ENCODE measurements at regions not wholly inside any gene's neighbourhood (a gene's known extent, or its start where the extent isn't known, plus 50 kb on each side); places are given as distances from the start of the nearest gene placed in this dataset.

DNA sequence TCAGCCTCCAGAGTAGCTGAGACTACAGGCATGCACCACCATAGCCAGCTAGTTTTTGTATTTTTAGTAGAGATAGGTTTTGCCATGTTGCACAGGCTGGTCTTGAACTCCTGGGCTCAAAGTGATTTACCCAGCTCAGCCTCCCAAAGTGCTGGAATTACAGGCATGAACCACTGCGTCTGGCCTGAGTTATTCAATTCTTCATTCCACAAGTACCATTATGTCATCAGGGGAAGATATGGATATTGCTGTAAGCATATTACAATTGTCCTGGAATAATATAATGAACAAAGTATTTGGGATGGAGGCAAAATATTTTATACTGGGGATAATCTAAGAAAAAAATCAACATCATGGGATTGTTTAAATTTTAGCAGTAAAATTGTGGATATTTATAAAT lies 646.0 kb upstream of the SLITRK6 start:
- no peak for DNase-seq (ENCODE audit: low read depth)
- no peak for TF ChIP-seq CTCF (IDR thresholded peaks at IDR 0.05; ENCODE audit: insufficient read depth, low read depth, low read length, missing control alignments)
- no peak overlapping the region for H3K4me3 ChIP-seq (ENCODE audit: low read depth, low read length)

DNA sequence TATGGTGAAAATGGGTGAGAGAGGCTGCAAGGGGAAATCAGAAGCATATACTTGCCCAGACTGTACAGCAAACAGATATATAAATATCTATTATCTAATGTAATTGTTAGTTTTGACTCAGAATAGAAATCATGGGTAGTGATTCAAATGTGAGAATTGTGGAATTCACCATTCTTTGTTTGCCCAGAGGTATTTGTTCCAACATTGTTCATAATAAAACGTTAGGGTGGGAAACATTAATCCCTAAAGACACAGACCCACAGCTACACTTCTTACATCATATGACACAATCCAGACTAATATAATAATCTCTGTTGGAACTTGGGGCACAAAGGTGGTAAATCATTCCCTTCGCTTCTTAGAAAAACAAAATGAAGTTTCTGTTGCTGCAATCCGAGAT lies 646.5 kb upstream of the SLITRK6 start:
- DNase-seq (ENCODE audit: low read depth): no peak
- H3K4me3 ChIP-seq (ENCODE audit: low read depth, low read length): no peak overlapping the region
- TF ChIP-seq CTCF (IDR thresholded peaks at IDR 0.05; ENCODE audit: insufficient read depth, low read depth, low read length, missing control alignments): no peak

GRCh38 chr13:86446311-86446710 lies 647.1 kb upstream of the SLITRK6 start:
- DNase-seq (ENCODE audit: low read depth): no peak
- no peak overlapping the region for H3K4me3 ChIP-seq (ENCODE audit: low read depth, low read length)
- TF ChIP-seq CTCF (IDR thresholded peaks at IDR 0.05; ENCODE audit: insufficient read depth, low read depth, low read length, missing control alignments): no peak

DNA sequence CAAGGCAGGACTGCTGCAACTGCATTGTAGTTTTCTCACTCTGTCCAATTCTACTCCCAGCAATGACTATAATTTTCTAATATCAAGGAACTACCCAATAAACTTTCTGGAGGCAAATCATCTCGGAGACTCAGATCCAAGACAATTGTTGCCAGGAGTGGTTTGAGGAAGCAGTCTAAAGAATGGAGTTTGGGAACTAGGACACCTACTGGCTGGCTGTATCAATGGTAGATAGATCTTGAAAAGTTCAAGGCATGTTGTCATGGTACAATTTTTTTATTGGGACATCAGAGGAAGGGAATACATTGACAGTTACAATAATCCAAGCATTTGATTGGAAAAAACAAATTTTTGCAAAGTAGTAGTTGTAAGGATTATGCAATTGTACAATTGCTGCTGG lies 648.3 kb upstream of the SLITRK6 start:
- no peak for TF ChIP-seq CTCF (IDR thresholded peaks at IDR 0.05; ENCODE audit: insufficient read depth, low read depth, low read length, missing control alignments)
- no peak overlapping the region for H3K4me3 ChIP-seq (ENCODE audit: low read depth, low read length)
- DNase-seq (ENCODE audit: low read depth): no peak

- no peak for TF ChIP-seq CTCF (IDR thresholded peaks at IDR 0.05; ENCODE audit: insufficient read depth, low read depth, low read length, missing control alignments)
- DNase-seq (ENCODE audit: low read depth): no peak
- H3K4me3 ChIP-seq (ENCODE audit: low read depth, low read length): no peak overlapping the region
Measured at GRCh38 chr13:86462011-86462410, 662.8 kb upstream of the SLITRK6 start.

DNA sequence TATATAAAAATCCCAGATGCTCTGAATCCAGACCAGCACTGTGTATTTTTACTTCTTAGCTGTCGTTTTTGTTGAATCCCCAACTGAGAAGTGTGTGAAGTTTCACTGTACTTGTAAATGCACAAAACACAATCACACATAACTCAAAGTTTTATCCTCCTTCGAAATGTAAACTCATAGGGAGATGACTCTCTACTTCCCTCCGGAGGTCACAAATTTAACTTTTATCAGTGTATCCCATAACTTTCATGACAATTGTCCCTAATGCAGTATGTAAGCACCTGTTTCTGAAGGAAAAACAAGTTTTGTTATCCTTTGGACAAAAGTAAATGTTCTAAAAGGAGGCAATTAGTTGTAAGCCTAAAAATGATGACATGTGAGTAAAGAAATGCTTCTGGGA lies 665.0 kb upstream of the SLITRK6 start:
- no peak for TF ChIP-seq CTCF (IDR thresholded peaks at IDR 0.05; ENCODE audit: insufficient read depth, low read depth, low read length, missing control alignments)
- DNase-seq (ENCODE audit: low read depth): no peak

GRCh38 chr13:86474971-86475370 lies 675.8 kb upstream of the SLITRK6 start:
- TF ChIP-seq CTCF (IDR thresholded peaks at IDR 0.05; ENCODE audit: insufficient read depth, low read depth, low read length, missing control alignments): no peak
- no peak for DNase-seq (ENCODE audit: low read depth)
- H3K4me3 ChIP-seq (ENCODE audit: low read depth, low read length): no peak overlapping the region

More for the DNA sequence above, 665.0 kb upstream of the SLITRK6 start:
- H3K4me3 ChIP-seq (ENCODE audit: low read depth, low read length): no peak overlapping the region

Measured in GM12865 (cell line).